ENCODE measurements at regions not wholly inside any gene's neighbourhood (a gene's known extent, or its start where the extent isn't known, plus 50 kb on each side); places are given as distances from the start of the nearest gene placed in this dataset.
A peak's percentile ranks its signal among the peaks of the same experiment; 100 is the strongest.

DNA sequence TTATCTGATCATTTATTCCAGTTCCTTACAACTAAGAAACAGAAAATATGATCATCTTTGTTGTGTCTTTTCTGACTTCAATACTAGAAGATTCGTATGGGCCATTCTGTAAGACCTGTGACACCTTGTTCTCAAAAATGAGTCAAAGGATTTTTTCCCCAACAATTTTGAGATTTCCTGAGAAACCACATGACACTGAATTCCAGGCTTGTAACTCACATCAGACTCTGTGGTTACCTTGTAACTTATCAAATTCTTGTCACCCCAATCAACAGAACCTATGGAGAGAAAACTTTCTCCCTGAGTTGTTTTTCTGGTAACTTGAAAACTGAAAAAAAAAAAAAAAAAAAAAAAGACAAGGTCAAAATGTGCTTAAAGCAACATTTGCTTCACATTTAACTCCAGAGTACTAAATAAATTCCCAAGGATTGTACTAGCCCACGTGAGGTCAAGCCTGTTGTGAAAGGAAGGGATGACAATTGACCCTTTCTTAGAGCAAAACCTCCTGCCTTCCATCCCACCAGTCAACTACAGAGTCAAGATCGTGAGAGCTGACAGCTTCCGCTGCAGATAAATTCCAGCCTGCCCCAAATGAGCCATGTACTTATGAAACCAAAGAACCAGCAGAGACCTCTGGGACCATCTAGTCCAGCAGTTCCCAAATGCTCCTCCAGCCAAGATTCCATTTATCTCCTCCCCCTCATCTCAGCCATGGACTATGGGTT is 140.3 kb downstream of the TBX18 start:
- H3K4me1 ChIP-seq (ENCODE audit: insufficient read depth, low read length) = peaks cover 33% of the 10 kb centered on the region
- TF ChIP-seq, protein P1, sequence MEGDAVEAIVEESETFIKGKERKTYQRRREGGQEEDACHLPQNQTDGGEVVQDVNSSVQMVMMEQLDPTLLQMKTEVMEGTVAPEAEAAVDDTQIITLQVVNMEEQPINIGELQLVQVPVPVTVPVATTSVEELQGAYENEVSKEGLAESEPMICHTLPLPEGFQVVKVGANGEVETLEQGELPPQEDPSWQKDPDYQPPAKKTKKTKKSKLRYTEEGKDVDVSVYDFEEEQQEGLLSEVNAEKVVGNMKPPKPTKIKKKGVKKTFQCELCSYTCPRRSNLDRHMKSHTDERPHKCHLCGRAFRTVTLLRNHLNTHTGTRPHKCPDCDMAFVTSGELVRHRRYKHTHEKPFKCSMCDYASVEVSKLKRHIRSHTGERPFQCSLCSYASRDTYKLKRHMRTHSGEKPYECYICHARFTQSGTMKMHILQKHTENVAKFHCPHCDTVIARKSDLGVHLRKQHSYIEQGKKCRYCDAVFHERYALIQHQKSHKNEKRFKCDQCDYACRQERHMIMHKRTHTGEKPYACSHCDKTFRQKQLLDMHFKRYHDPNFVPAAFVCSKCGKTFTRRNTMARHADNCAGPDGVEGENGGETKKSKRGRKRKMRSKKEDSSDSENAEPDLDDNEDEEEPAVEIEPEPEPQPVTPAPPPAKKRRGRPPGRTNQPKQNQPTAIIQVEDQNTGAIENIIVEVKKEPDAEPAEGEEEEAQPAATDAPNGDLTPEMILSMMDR (IDR thresholded peaks at IDR 0.05; ENCODE audit: extremely low read depth, low read depth, low read length) = no peak
- peak; percentile 86 for DNase-seq (ENCODE audit: insufficient read length, low spot score, missing footprints)
- H3K9me3 ChIP-seq (ENCODE audit: low read depth, low read length) = no peaks in the 10 kb centered on the region
- H2AFZ ChIP-seq (ENCODE audit: low read length) = no peak overlapping the region
- no peaks in the 10 kb centered on the region for H4K20me1 ChIP-seq (ENCODE audit: insufficient read depth, low read length)
- peak overlapping the region; percentile 19 for H3K4me3 ChIP-seq (ENCODE audit: insufficient read depth, low read length)
- H3K27ac ChIP-seq (ENCODE audit: low read depth, low read length) = peak overlapping the region; percentile 96
- H3K79me2 ChIP-seq (ENCODE audit: insufficient read depth, low read length) = no peaks in the 10 kb centered on the region
- H3K27me3 ChIP-seq (ENCODE audit: insufficient read depth, low read length) = no peaks in the 10 kb centered on the region
- H3K4me2 ChIP-seq (ENCODE audit: insufficient read depth, low read length) = peak overlapping the region; percentile 71
- no peaks in the 10 kb centered on the region for H3K36me3 ChIP-seq (ENCODE audit: insufficient read depth, low read length)

DNA sequence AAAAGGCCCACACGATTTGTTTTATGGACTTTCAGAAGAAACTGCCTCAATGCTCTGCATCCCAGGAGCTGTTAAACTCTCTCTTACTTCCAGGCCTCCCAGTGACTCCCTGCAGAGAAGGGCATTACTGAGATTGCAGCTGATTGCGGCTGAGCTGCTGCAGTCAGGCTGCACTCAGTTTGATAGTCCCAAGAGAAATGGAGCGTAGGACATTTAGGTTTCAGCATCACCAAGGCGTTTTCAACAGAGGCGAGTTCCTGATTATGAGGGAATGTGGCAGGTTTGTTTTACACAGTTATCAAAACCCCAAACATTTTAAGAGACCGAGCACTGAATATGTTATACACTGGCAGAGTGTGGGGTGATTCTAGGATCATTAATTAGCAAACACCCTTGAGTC is 145.6 kb downstream of the TBX18 start:
- no peaks in the 10 kb centered on the region for H4K20me1 ChIP-seq (ENCODE audit: insufficient read depth, low read length)
- H3K9me3 ChIP-seq (ENCODE audit: low read depth, low read length) = no peaks in the 10 kb centered on the region
- peaks cover 27% of the 10 kb centered on the region for H3K4me1 ChIP-seq (ENCODE audit: insufficient read depth, low read length)
- H3K4me2 ChIP-seq (ENCODE audit: insufficient read depth, low read length) = peak overlapping the region; percentile 76
- no peaks in the 10 kb centered on the region for H3K27me3 ChIP-seq (ENCODE audit: insufficient read depth, low read length)
- TF ChIP-seq, protein P1 (IDR thresholded peaks at IDR 0.05; ENCODE audit: extremely low read depth, low read depth, low read length) = no peak
- DNase-seq (ENCODE audit: insufficient read length, low spot score, missing footprints) = peak; percentile 71
- no peaks in the 10 kb centered on the region for H3K79me2 ChIP-seq (ENCODE audit: insufficient read depth, low read length)
- H3K27ac ChIP-seq (ENCODE audit: low read depth, low read length) = peak overlapping the region; percentile 100
- no peak overlapping the region for H3K4me3 ChIP-seq (ENCODE audit: insufficient read depth, low read length)
- no peaks in the 10 kb centered on the region for H3K36me3 ChIP-seq (ENCODE audit: insufficient read depth, low read length)
- peak overlapping the region; percentile 88 for H2AFZ ChIP-seq (ENCODE audit: low read length)

DNA sequence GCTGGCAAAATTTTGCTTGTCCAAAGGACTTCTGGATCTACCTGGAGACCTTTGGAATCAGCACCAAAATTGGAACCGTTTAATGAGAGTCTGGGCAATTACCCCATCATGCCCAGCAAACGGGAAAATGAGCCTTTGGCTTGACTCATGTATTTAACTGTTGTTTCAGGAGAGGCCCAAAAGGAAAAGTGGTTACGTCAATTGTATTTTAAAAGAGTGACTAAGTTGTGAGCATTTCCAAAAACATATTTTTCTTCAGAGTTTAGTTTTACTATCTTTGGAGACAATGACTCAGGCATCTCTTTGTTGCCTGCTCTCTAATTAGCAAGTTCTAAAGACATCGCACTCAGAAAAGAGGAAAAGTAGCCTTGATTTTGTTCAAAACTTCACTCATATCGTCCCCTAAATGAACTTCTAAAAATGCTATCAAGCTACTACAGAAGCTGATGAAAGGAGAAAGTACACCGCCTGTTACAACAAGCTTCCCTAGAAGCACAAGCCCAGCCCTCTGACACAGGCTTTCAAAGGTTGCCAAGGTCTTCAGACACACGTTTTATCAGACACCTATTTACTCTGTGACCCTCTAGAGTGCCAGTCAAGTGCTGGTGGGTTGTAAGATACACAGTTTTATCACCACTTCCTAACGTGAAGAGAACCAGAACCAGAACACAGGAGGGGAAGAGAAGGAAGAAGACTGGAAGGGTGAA is 146.2 kb downstream of the TBX18 start:
- Histone ChIP-seq H3K4me1 (ENCODE audit: insufficient read depth, low read length) (peaks cover 21% of the 10 kb centered on the region), H3K27me3 (ENCODE audit: insufficient read depth, low read length) (no peaks in the 10 kb centered on the region), H3K27ac (ENCODE audit: low read depth, low read length) (peak overlapping the region; percentile 100), H2AFZ (ENCODE audit: low read length) (peak overlapping the region; percentile 88), H3K9me3 (ENCODE audit: low read depth, low read length) (no peaks in the 10 kb centered on the region), H4K20me1 (ENCODE audit: insufficient read depth, low read length) (no peaks in the 10 kb centered on the region), H3K4me2 (ENCODE audit: insufficient read depth, low read length) (peak overlapping the region; percentile 76), H3K4me3 (ENCODE audit: insufficient read depth, low read length) (peak overlapping the region; percentile 37), H3K79me2 (ENCODE audit: insufficient read depth, low read length) (no peaks in the 10 kb centered on the region), H3K36me3 (ENCODE audit: insufficient read depth, low read length) (no peaks in the 10 kb centered on the region)
- TF ChIP-seq, protein P1 (IDR thresholded peaks at IDR 0.05; ENCODE audit: extremely low read depth, low read depth, low read length) = no peak
- DNase-seq (ENCODE audit: insufficient read length, low spot score, missing footprints) = peak; percentile 85

DNA sequence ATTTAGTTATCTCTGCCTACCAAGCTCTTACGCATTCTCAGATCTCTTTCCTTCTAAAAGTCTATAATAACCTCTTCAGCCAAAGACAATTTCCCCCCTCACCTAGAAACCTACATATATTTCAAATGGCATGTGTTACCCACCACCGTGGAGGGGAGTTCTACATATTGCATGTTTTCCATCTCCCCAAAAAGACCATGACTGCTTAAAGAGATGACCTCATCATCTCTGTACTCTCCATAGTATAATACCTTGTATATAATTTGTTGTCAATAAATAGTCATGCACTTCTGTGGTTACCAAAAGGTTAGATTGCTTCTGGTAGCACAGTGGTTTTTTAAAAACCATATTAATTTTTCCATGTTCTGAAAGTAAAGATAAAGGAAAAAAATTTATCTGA is 148.4 kb downstream of the TBX18 start:
- Histone ChIP-seq H4K20me1 (ENCODE audit: insufficient read depth, low read length) (no peaks in the 10 kb centered on the region), H2AFZ (ENCODE audit: low read length) (no peak overlapping the region), H3K36me3 (ENCODE audit: insufficient read depth, low read length) (no peaks in the 10 kb centered on the region), H3K27ac (ENCODE audit: low read depth, low read length) (no peak overlapping the region), H3K4me2 (ENCODE audit: insufficient read depth, low read length) (no peak overlapping the region), H3K4me1 (ENCODE audit: insufficient read depth, low read length) (peaks cover 17% of the 10 kb centered on the region), H3K27me3 (ENCODE audit: insufficient read depth, low read length) (no peaks in the 10 kb centered on the region), H3K9me3 (ENCODE audit: low read depth, low read length) (no peaks in the 10 kb centered on the region), H3K79me2 (ENCODE audit: insufficient read depth, low read length) (no peaks in the 10 kb centered on the region), H3K4me3 (ENCODE audit: insufficient read depth, low read length) (no peak overlapping the region)
- no peak for DNase-seq (ENCODE audit: insufficient read length, low spot score, missing footprints)
- TF ChIP-seq, protein P1 (IDR thresholded peaks at IDR 0.05; ENCODE audit: extremely low read depth, low read depth, low read length) = no peak
